Activated CD8-positive, alpha-beta T cell treated with anti-CD3 and anti-CD28 coated beads for 36 hours (primary cell): ENCODE measurements at regions not wholly inside any gene's neighbourhood (a gene's known extent, or its start where the extent isn't known, plus 50 kb on each side); places are given as distances from the start of the nearest gene placed in this dataset.

Experiments
- ATAC-seq: fragments of 200-7000 bp; cut with Tn5 transposase; one replicate; pipeline ENCODE4 v1.10.0; 2021; ENCODE audit warnings: mild to moderate bottlenecking, moderate library complexity
- CTCF ChIA-PET: fragments of 350-600 bp; sonication (Branson Sonifier 250); formaldehyde crosslinking; loops from one replicate; lab custom pipeline; 2021; ENCODE audit warnings: antibody characterized with exemption; lab: Charles Lee
- POLR2A ChIA-PET: fragments of 350-600 bp; sonication (Branson Sonifier 250); formaldehyde crosslinking; loops from one replicate; lab custom pipeline; 2021; ENCODE audit warnings: antibody characterized with exemption; lab: Charles Lee
- DNase-seq: peaks from one replicate; pipeline ENCODE4 v3.0.0-alpha.2; 2020
- H3K27ac Mint-ChIP-seq: one replicate; pipeline ENCODE4 v1.8.0; 2021; ENCODE audit warnings: mild to moderate bottlenecking, mixed read lengths
- H3K27me3 Mint-ChIP-seq: one replicate; pipeline ENCODE4 v1.8.0; 2021; ENCODE audit warnings: mixed read lengths
- H3K36me3 Mint-ChIP-seq: one replicate; pipeline ENCODE4 v1.8.0; 2021; ENCODE audit warnings: low read depth, mixed read lengths
- H3K4me1 Mint-ChIP-seq: one replicate; pipeline ENCODE4 v1.8.0; 2021; ENCODE audit warnings: low read depth, mixed read lengths
- H3K4me3 Mint-ChIP-seq: one replicate; pipeline ENCODE4 v1.8.0; 2021; ENCODE audit warnings: mild to moderate bottlenecking, moderate library complexity, mixed read lengths
- H3K9me3 Mint-ChIP-seq: one replicate; pipeline ENCODE4 v1.8.0; 2021; ENCODE audit warnings: mixed read lengths
- CTCF ChIP-seq: fragments of 200-600 bp; IDR thresholded peaks from one replicate; pipeline ENCODE4 v1.8.0; 2022; ENCODE audit warnings: antibody characterized with exemption, mild to moderate bottlenecking
- intact Hi-C: fragments of 100-400 bp; cut with micrococcal nuclease; formaldehyde crosslinking; loops from one replicate; pipeline ENCODE4 v1.10.0; 2022

GRCh38 chr6:28751514-28751913 is 172.3 kb downstream of the TRIM27 start:
- peaks cover 8% of the 10 kb centered on the region for H3K9me3 Mint-ChIP-seq
- H3K27ac Mint-ChIP-seq = no peak overlapping the region
- DNase-seq (no peak), ATAC-seq (no peak)
- no peak overlapping the region for H3K4me3 Mint-ChIP-seq
- ChIA-PET POLR2A (interaction anchor here (0.6 kb wide), 1 partner anchor 1040 kb away, joined by 3 read pairs; no protein-coding TSS in a partner anchor), CTCF (no interaction called here)
- no peak for TF ChIP-seq CTCF
- intact Hi-C loops = no loop called here
- H3K36me3 Mint-ChIP-seq = peaks cover 4% of the 10 kb centered on the region
- H3K27me3 Mint-ChIP-seq = peaks cover 34% of the 10 kb centered on the region
- no peaks in the 10 kb centered on the region for H3K4me1 Mint-ChIP-seq

- TF ChIP-seq CTCF = no peak
- no peak for ATAC-seq
- peaks cover 4% of the 10 kb centered on the region for H3K36me3 Mint-ChIP-seq
- H3K9me3 Mint-ChIP-seq = peaks cover 8% of the 10 kb centered on the region
- no peak overlapping the region for H3K27ac Mint-ChIP-seq
- no peak overlapping the region for H3K4me3 Mint-ChIP-seq
- no peak for DNase-seq
- POLR2A ChIA-PET = interaction anchor here (0.6 kb wide), 1 partner anchor 1039 kb away, joined by 3 read pairs; no protein-coding TSS in a partner anchor
- no peaks in the 10 kb centered on the region for H3K4me1 Mint-ChIP-seq
- intact Hi-C loops = no loop called here
- peaks cover 36% of the 10 kb centered on the region for H3K27me3 Mint-ChIP-seq
- CTCF ChIA-PET = no interaction called here
Measured at GRCh38 chr6:28751963-28752350, 171.8 kb downstream of the TRIM27 start.

GRCh38 chr6:28757429-28758045 is 166.2 kb downstream of the TRIM27 start:
- no peak for DNase-seq
- H3K27ac Mint-ChIP-seq = no peak overlapping the region
- POLR2A ChIA-PET = no interaction called here
- no peak for ATAC-seq
- H3K36me3 Mint-ChIP-seq = no peaks in the 10 kb centered on the region
- TF ChIP-seq CTCF = no peak
- intact Hi-C loops = no loop called here
- no peaks in the 10 kb centered on the region for H3K4me1 Mint-ChIP-seq
- peaks cover 29% of the 10 kb centered on the region for H3K27me3 Mint-ChIP-seq
- H3K9me3 Mint-ChIP-seq = no peaks in the 10 kb centered on the region
- CTCF ChIA-PET = no interaction called here
- H3K4me3 Mint-ChIP-seq = no peak overlapping the region

GRCh38 chr6:28758046-28758817 is 165.6 kb downstream of the TRIM27 start:
- DNase-seq = no peak
- POLR2A ChIA-PET = no interaction called here
- H3K36me3 Mint-ChIP-seq = no peaks in the 10 kb centered on the region
- H3K4me3 Mint-ChIP-seq = no peak overlapping the region
- TF ChIP-seq CTCF = no peak
- no peaks in the 10 kb centered on the region for H3K9me3 Mint-ChIP-seq
- no peak for ATAC-seq
- H3K4me1 Mint-ChIP-seq = no peaks in the 10 kb centered on the region
- H3K27ac Mint-ChIP-seq = no peak overlapping the region
- CTCF ChIA-PET = no interaction called here
- intact Hi-C loops = no loop called here
- H3K27me3 Mint-ChIP-seq = peaks cover 30% of the 10 kb centered on the region

GRCh38 chr6:28758818-28759235 is 165.0 kb downstream of the TRIM27 start:
- H3K27me3 Mint-ChIP-seq = peaks cover 34% of the 10 kb centered on the region
- ChIA-PET CTCF (no interaction called here), POLR2A (no interaction called here)
- H3K4me3 Mint-ChIP-seq = no peak overlapping the region
- no peak for ATAC-seq
- no peak for DNase-seq
- H3K4me1 Mint-ChIP-seq = no peaks in the 10 kb centered on the region
- H3K36me3 Mint-ChIP-seq = no peaks in the 10 kb centered on the region
- H3K27ac Mint-ChIP-seq = no peak overlapping the region
- no peak for TF ChIP-seq CTCF
- intact Hi-C loops = no loop called here
- no peaks in the 10 kb centered on the region for H3K9me3 Mint-ChIP-seq
